ENCODE measurements at regions not wholly inside any gene's neighbourhood (a gene's known extent, or its start where the extent isn't known, plus 50 kb on each side); places are given as distances from the start of the nearest gene placed in this dataset.
"Not testable (repeated sequence)": the region's sequence is repeated elsewhere in the genome, so short reads cannot be mapped to it uniquely, and the experiment has no call there.

GRCh38 chr10:2887391-2888070, 179.8 kb upstream of the PFKP start:
- DNase-seq, result no peak

GRCh38 chr10:2886662-2887061, 180.7 kb upstream of the PFKP start:
- no peak for DNase-seq

- DNase-seq, result no peak
These were observed 181.8 kb upstream of the PFKP start for GRCh38 chr10:2885288-2886278.

GRCh38 chr10:2883983-2884540, 183.3 kb upstream of the PFKP start:
- DNase-seq, result not testable (repeated sequence)

GRCh38 chr10:2883238-2883637, 184.1 kb upstream of the PFKP start:
- no peak for DNase-seq

GRCh38 chr10:2882628-2883027, 184.7 kb upstream of the PFKP start:
- DNase-seq, result no peak

- no peak for DNase-seq
These were observed 185.4 kb upstream of the PFKP start for GRCh38 chr10:2881720-2882620.

GRCh38 chr10:2880050-2880449, 187.3 kb upstream of the PFKP start:
- DNase-seq, result not testable (repeated sequence)

- DNase-seq, result no peak
These were observed 188.5 kb upstream of the PFKP start for GRCh38 chr10:2878818-2879217.

- DNase-seq, result no peak
These were observed 191.3 kb upstream of the PFKP start for GRCh38 chr10:2876032-2876431.

GRCh38 chr10:2874963-2875362, 192.4 kb upstream of the PFKP start:
- no peak for DNase-seq

- DNase-seq, result no peak
These were observed 193.6 kb upstream of the PFKP start for GRCh38 chr10:2873769-2874168.

- DNase-seq, result no peak
These were observed 195.6 kb upstream of the PFKP start for GRCh38 chr10:2871673-2872219.

- DNase-seq, result no peak
These were observed 196.7 kb upstream of the PFKP start for GRCh38 chr10:2870654-2871053.

- no peak for DNase-seq
These were observed 199.5 kb upstream of the PFKP start for GRCh38 chr10:2867788-2868299.

- no peak for DNase-seq
These were observed 200.8 kb upstream of the PFKP start for GRCh38 chr10:2866569-2866968.

- DNase-seq, result no peak
These were observed 205.6 kb upstream of the PFKP start for GRCh38 chr10:2861632-2862210.

GRCh38 chr10:2858452-2858851, 208.9 kb upstream of the PFKP start:
- no peak for DNase-seq

- DNase-seq, result no peak
These were observed 210.8 kb upstream of the PFKP start for GRCh38 chr10:2856598-2856997.

- DNase-seq, result no peak
These were observed 214.6 kb upstream of the PFKP start for GRCh38 chr10:2852574-2853323.

- DNase-seq, result no peak
These were observed 215.8 kb upstream of the PFKP start for GRCh38 chr10:2851566-2851965.
